ENCODE measurements at regions not wholly inside any gene's neighbourhood (a gene's known extent, or its start where the extent isn't known, plus 50 kb on each side); places are given as distances from the start of the nearest gene placed in this dataset.
"Not testable (repeated sequence)": the region's sequence is repeated elsewhere in the genome, so short reads cannot be mapped to it uniquely, and the experiment has no call there.

GRCh38 chr12:24554612-24555295 is 394.1 kb downstream of the BCAT1 start:
- DNase-seq: no peak

- no peak for DNase-seq
Observed at GRCh38 chr12:24553259-24553658, 395.6 kb downstream of the BCAT1 start.

DNA sequence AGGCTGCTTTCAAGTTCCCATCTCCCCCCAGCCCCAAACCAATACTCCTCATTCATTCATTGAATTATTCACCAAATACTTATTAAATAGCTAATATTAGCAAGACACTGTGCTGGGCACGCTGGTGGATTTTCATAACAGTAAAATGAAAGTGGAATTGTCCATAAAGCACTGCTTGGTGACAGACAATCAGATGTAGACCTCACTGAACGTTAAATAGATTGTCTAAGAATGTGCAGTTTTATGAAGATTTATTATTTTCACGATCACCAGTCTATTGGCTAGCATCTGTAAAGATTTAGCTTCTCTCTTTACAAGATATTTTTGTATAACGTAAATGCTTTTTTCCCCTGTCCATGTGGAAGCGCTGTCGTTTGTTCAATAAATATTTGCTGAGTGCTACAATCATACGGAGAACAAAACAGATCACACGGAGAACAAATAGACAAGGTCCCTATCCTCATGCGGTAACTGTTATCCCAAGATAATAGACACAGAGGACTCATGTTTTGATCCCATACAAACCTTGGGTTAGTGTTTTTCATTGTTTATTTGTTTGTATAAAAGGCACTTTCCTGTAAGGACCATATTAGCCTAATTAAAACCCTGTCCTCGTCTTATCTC is 397.6 kb downstream of the BCAT1 start:
- DNase-seq: no peak

GRCh38 chr12:24550609-24551008 is 398.3 kb downstream of the BCAT1 start:
- DNase-seq: no peak

DNA sequence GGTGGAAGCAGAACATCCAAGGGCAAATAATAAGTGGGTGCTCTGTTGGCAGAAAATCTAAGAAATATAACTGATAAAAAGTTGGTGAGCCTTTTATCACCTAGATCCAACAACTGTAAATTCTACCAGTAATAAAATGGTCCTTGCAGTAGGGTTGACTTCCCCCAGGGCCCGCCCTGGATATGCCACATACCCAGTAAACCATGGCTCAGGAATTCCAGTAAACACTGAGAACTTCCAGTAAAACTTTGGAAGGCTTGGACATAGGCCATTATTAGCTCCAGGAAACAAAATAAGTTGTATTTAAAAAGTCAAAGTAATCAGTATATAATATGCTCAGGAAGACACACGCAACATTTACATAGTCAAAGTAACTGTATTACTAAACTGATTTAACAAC is 402.2 kb downstream of the BCAT1 start:
- DNase-seq: no peak

- no peak for DNase-seq
Observed at GRCh38 chr12:24546084-24546483, 402.8 kb downstream of the BCAT1 start.

DNA sequence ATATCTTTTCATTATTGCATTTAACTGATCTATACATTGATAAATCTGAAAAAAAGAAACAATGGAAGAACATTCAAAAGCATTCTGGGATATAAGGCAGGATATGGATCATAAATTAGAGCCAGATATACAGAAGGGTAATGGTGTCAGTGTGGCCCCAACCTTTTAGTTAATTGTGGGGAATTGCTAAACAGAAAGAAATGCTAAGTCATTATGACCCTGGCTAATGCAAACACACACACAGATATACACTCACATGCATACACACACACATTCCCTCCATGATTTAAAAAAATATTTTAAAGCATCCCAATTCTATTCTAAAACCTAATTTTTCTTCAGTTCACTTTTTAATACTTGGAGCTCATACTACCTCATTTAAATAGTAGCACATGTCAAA is 404.5 kb downstream of the BCAT1 start:
- DNase-seq: no peak

DNA sequence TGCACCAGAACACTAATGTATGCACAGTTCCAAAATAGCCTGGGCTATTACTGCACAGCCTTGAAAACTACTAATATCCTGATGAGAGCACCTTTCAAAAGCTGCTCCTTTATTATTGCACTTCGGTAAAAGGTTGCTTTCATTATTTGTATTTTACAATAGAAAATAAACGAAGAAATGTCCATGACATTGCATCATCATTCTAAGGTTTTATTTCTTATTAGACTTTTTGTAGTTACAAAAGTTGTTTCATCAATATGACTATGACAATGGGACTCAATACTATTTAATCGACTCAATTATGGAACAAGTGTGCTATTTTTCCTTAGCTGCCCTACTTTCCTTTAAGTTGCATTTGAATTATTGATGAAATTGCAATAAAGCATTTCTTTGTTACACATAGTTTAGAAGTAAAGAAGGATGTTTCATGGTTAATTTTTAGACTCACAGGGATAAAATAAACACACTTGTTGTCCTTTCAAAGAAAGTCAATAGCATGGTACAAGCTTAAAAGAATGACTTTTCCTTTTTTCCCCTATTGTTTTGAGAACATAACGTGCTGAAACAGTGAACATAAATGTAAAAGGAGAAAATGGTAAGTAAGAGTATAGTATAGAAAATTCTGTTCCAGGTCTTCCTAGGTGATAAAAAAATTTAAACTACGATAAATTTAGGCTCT is 407.6 kb downstream of the BCAT1 start:
- no peak for DNase-seq

DNA sequence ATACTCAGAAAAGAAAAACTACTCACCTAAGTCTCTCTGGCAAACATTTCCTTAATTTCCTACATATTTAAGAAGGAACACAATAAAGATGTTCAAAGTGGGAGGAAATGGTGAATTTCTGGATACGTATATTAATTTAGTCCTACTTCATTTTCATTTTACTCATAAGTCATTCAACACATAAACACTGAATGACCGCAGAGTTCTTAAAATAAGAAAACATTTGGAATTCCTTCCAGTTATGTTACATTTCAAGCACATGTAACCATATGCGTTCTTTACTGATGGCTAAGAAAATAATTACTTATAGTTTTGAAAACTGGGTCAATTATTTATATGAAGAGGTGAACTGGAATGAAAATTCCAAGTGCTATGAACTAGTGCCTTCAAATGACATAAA is 409.3 kb downstream of the BCAT1 start:
- DNase-seq: no peak

DNA sequence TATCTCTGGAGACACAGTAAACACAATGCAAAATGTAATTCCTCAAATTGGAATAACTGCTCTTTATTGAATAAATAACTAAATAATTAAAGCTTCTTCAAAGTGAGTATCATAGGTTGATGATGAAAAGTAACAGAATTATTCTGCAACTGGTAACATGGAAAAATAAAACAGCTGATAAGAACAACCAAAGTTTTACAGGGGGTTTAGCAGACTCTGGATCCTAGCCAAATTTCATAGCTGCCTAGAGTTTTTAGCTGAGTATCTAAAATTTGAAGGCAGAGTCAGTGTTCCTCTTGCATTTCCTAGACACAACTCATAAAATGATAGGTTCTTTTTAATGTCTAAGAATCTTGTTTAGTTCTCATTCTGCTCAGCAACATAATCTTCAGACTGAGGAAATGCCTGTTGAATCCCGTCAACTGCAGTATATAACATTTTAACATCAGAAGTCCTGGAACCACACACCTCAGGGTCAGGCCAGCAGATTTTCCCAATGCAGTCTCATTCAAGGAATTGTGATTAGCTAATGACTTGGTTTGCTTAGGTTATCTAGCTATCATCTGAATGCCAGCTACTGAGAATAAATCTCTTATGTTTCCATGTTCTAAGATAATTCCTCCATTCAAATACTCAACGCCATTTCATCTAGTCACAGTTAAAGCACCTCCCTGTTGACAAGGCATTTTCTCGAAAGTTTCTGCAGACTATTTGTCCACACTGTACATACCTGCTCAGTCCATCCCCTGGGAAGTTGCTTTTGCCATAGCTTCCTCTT is 411.6 kb downstream of the BCAT1 start:
- no peak for DNase-seq

DNA sequence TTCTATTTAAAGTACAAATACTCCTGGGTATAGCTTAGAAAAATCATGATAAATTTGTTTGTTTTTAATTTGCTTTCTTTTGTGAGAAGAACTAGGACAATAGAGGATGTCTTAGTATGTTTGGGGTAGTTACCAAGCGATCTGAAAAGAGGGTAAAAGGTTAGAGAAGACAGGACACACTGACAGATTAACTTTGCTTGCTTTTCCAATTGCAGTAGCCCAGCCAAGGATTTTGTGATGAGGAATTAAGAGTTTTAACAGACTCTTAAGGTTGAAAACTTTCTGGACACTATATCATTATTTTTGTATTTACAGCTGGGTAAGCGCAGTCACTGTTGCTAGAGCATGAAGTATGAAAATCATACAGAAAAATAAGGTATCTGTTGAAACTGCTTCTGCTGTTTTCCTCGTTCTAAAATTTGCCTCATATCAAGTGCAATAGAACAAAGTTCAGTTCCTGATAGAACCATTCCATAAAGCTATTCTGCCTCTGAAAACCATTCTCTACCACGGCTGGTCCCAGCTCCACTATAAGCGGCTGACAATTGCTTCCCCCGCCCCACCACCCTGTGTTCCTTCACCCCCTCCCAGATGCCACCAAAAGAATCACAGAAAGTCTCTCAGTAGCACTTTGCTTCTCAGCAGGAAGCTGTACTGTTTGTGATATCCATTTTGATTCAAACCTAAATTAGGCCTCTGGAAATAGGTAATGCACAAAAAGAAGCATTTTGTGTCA is 413.4 kb downstream of the BCAT1 start:
- no peak for DNase-seq

GRCh38 chr12:24534622-24535021 is 414.3 kb downstream of the BCAT1 start:
- DNase-seq: no peak

GRCh38 chr12:24533716-24534352 is 415.1 kb downstream of the BCAT1 start:
- no peak for DNase-seq

- no peak for DNase-seq
Observed at GRCh38 chr12:24530689-24531088, 418.2 kb downstream of the BCAT1 start.

- DNase-seq: no peak
Observed at GRCh38 chr12:24527102-24527501, 421.8 kb downstream of the BCAT1 start.

DNA sequence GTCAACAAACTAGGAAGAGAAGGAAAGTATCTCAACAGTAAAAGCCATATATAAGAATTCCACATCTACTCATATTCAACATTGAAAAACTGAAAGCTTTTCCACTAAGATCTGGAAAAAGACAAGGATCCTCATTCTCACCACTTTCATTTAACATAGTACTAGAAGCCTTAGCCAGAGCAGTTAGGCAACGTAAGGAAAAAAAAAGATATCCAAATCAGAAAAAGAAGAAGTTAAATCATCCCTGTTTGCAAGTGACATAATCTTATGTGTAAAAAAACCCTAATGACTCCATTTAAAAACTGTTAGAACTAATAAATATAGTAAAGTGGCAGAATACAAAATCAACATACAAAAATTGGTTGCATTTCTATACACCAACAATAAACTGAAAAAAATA is 426.2 kb downstream of the BCAT1 start:
- no peak for DNase-seq

DNA sequence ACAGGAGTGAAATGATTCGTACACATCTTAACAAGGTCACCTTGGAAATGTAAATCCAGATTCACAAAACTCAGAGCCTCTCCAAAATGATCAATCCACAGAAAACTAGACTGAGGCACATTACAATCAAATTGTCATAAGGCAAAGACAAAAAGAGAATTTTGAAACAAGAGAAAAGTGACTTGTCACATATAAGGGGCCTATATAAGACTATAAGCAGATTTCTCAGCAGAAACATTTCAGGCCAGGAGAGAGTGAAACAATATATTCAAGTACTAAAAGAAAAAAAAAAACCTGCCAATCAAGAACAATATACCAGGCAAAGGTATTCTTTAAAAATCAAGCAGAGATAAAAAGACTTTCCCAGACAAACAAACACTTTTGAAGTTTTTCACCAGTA is 429.1 kb downstream of the BCAT1 start:
- no peak for DNase-seq

DNA sequence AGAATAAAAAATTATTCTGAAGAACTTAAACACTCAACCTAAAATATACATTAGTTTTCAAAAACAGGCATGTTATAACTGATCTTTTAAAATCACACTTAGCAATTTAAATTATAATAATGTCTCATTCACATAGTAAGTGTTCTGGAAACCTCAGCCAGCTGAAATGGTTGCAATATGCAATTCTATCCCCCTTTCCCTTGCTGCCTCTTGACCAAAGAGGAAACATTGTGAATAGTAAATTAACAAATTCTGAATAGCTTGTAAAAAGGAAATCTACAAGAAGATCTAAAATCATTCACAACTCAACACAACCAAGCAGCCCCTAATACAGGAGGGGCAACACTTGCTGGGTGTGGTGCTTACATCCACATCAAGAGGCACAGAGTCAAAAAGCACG is 431.9 kb downstream of the BCAT1 start:
- DNase-seq: no peak

DNA sequence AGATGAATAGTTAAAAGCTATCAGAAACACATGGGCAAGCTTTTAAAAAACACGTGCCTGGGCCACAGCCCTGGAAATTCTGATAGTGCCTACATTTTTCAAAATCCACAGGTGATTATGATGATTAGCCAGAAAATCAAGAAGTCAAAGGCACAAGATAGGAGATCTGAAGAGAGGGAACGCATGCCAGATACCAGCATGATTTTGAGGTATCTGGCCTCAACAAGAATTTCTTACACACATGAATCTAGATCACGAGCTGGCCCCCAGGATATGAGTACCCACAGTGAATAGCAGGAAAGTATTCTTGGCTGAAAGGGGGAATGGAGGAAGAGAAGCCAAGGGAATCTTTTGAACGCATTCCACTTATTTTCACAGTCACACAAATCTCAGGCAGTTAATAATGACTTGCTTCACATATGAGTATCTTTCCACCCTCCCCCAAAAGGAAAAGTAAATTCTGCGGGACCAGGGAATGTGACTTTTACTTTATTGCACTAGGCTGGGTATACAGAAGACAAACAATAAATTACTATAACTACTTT is 438.2 kb downstream of the BCAT1 start:
- no peak for DNase-seq

GRCh38 chr12:24507827-24508226 is 441.1 kb downstream of the BCAT1 start:
- DNase-seq: no peak

- DNase-seq: no peak
Observed at GRCh38 chr12:24505366-24506015, 443.4 kb downstream of the BCAT1 start.

GRCh38 chr12:24503477-24503876 is 445.4 kb downstream of the BCAT1 start:
- not testable (repeated sequence) for DNase-seq
